GM21737 (cell line): ENCODE measurements at regions not wholly inside any gene's neighbourhood (a gene's known extent, or its start where the extent isn't known, plus 50 kb on each side); places are given as distances from the start of the nearest gene placed in this dataset.
"Not testable (repeated sequence)": the region's sequence is repeated elsewhere in the genome, so short reads cannot be mapped to it uniquely, and the experiment has no call there.

ENCODE experiments used
- ATAC-seq: cut with Tn5 transposase; IDR thresholded peaks from one replicate; pipeline ENCODE4 v1.9.1; 2021; ENCODE audit warnings: mild to moderate bottlenecking, moderate library complexity; ENCODE audit not compliant: unreplicated experiment

GRCh38 chr15:26037369-26037768, 174.2 kb upstream of the ATP10A start:
- no peak for ATAC-seq

- no peak for ATAC-seq
Observed at GRCh38 chr15:26033493-26033892, 170.4 kb upstream of the ATP10A start.

GRCh38 chr15:26032162-26032846, 169.2 kb upstream of the ATP10A start:
- ATAC-seq, result no peak

GRCh38 chr15:26029586-26029985, 166.5 kb upstream of the ATP10A start:
- not testable (repeated sequence) for ATAC-seq

GRCh38 chr15:26029146-26029545, 166.0 kb upstream of the ATP10A start:
- ATAC-seq, result no peak

- ATAC-seq, result no peak
Observed at GRCh38 chr15:26028086-26028740, 165.1 kb upstream of the ATP10A start.

GRCh38 chr15:26026671-26027070, 163.5 kb upstream of the ATP10A start:
- ATAC-seq, result not testable (repeated sequence)

- no peak for ATAC-seq
Observed at GRCh38 chr15:26024241-26024640, 161.1 kb upstream of the ATP10A start.

GRCh38 chr15:26023691-26024090, 160.6 kb upstream of the ATP10A start:
- ATAC-seq, result no peak

GRCh38 chr15:26023231-26023630, 160.1 kb upstream of the ATP10A start:
- no peak for ATAC-seq

- no peak for ATAC-seq
Observed at GRCh38 chr15:26020871-26021270, 157.7 kb upstream of the ATP10A start.

GRCh38 chr15:26017665-26018064, 154.5 kb upstream of the ATP10A start:
- no peak for ATAC-seq

GRCh38 chr15:26015516-26016075, 152.5 kb upstream of the ATP10A start:
- ATAC-seq, result no peak

GRCh38 chr15:26013981-26014380, 150.9 kb upstream of the ATP10A start:
- no peak for ATAC-seq

- ATAC-seq, result no peak
Observed at GRCh38 chr15:26011916-26012315, 148.8 kb upstream of the ATP10A start.

- no peak for ATAC-seq
Observed at GRCh38 chr15:26007151-26007550, 144.0 kb upstream of the ATP10A start.

GRCh38 chr15:26001201-26001600, 138.1 kb upstream of the ATP10A start:
- ATAC-seq, result no peak

- ATAC-seq, result no peak
Observed at GRCh38 chr15:25993506-25993905, 130.4 kb upstream of the ATP10A start.

GRCh38 chr15:25990220-25990619, 127.1 kb upstream of the ATP10A start:
- no peak for ATAC-seq

GRCh38 chr15:25989327-25989726, 126.2 kb upstream of the ATP10A start:
- ATAC-seq, result no peak

GRCh38 chr15:25988716-25989115, 125.6 kb upstream of the ATP10A start:
- ATAC-seq, result not testable (repeated sequence)

GRCh38 chr15:25987638-25988037, 124.5 kb upstream of the ATP10A start:
- no peak for ATAC-seq
